Liver (tissue), 8 donors: ENCODE measurements at regions not wholly inside any gene's neighbourhood (a gene's known extent, or its start where the extent isn't known, plus 50 kb on each side); places are given as distances from the start of the nearest gene placed in this dataset.

Experiments used
- DNase-seq: peaks from one replicate; pipeline ENCODE4 v3.0.0-alpha.2; 2017; ENCODE audit warnings: low spot score
- H3K27ac ChIP-seq, 2 donors: one replicate each; pipeline ENCODE4 v1.7.0; 2013; ENCODE audit warnings: inconsistent platforms in 2 of 2, low read length in 2 of 2, control low read depth in 1 of 2, low read depth in 1 of 2, mild to moderate bottlenecking in 1 of 2
- H3K27me3 ChIP-seq, 4 donors: one replicate each; pipeline versions ENCODE4 v1.6.1 to v1.7.0; 2013; ENCODE audit warnings: low read length in 3 of 4, inconsistent platforms in 1 of 4, mild to moderate bottlenecking in 1 of 4, moderate library complexity in 1 of 4; ENCODE audit not compliant: control insufficient read depth in 4 of 4, insufficient read depth in 4 of 4
- H3K36me3 ChIP-seq, 4 donors: one replicate each; pipeline versions ENCODE4 v1.6.1 to v1.7.0; 2013; ENCODE audit warnings: low read length in 3 of 4, mild to moderate bottlenecking in 3 of 4, low read depth in 1 of 4, moderate library complexity in 1 of 4; ENCODE audit not compliant: control insufficient read depth in 4 of 4, insufficient read depth in 3 of 4
- H3K4me1 ChIP-seq, 4 donors: one replicate each; pipeline versions ENCODE4 v1.6.1 to v1.7.0; 2013; ENCODE audit warnings: low read length in 3 of 4, mild to moderate bottlenecking in 3 of 4, moderate library complexity in 1 of 4; ENCODE audit not compliant: control insufficient read depth in 4 of 4, insufficient read depth in 4 of 4
- H3K4me3 ChIP-seq, 3 donors: one replicate each; pipeline versions ENCODE4 v1.6.1 to v1.7.0; 2013; ENCODE audit warnings: low read length in 3 of 3, control low read depth in 1 of 3, low read depth in 1 of 3, mild to moderate bottlenecking in 1 of 3
- H3K9ac ChIP-seq, 2 donors: one replicate each; pipeline ENCODE4 v1.7.0; 2013; ENCODE audit warnings: low read length in 2 of 2, mild to moderate bottlenecking in 2 of 2, moderate library complexity in 2 of 2, control low read depth in 1 of 2, low read depth in 1 of 2
- H3K9me3 ChIP-seq, 4 donors: one replicate each; pipeline versions ENCODE4 v1.6.1 to v1.7.0; 2013; ENCODE audit warnings: low read length in 3 of 4; ENCODE audit not compliant: control insufficient read depth in 4 of 4
- CTCF ChIP-seq: fragments of 150-350 bp; IDR thresholded peaks from 2 replicates; pipeline ENCODE4 v1.5.1; 2017; ENCODE audit warnings: improper control_type of control experiment, low read depth, low read length; ENCODE audit not compliant: missing input control
- EGR1 ChIP-seq, 2 donors: IDR thresholded peaks; 2 replicates each; pipeline ENCODE4 v1.6.1; 2016 to 2018; ENCODE audit warnings: antibody characterized with exemption in 2 of 2, low read depth in 2 of 2
- FOXA1 ChIP-seq: IDR thresholded peaks from 2 replicates; pipeline ENCODE4 v1.6.1; 2016; ENCODE audit warnings: antibody characterized with exemption
- HNF4A ChIP-seq, 2 donors: conservative IDR thresholded peaks; 2 replicates each; pipeline ENCODE4 v1.6.1; 2016; ENCODE audit warnings: antibody characterized with exemption in 2 of 2, mild to moderate bottlenecking in 2 of 2
- JUND ChIP-seq, 2 donors: IDR thresholded peaks; 2 replicates each; pipeline ENCODE4 v1.6.1; 2016; ENCODE audit warnings: antibody characterized with exemption in 2 of 2
- NR2F2 ChIP-seq: IDR thresholded peaks from 2 replicates; pipeline ENCODE4 v1.6.1; 2016; ENCODE audit warnings: antibody characterized with exemption
- RAD21 ChIP-seq, 2 donors: IDR thresholded peaks; 2 replicates each; pipeline ENCODE4 v1.6.1; 2016; ENCODE audit warnings: antibody characterized with exemption in 2 of 2, mild to moderate bottlenecking in 2 of 2
- REST ChIP-seq: IDR thresholded peaks from 2 replicates; pipeline ENCODE4 v1.6.1; 2016; ENCODE audit warnings: antibody characterized with exemption, mild to moderate bottlenecking
- SP1 ChIP-seq: IDR thresholded peaks from 2 replicates; pipeline ENCODE4 v1.6.1; 2018; ENCODE audit warnings: antibody characterized with exemption, mild to moderate bottlenecking
- YY1 ChIP-seq: IDR thresholded peaks from 2 replicates; pipeline ENCODE4 v1.6.1; 2016; ENCODE audit warnings: antibody characterized with exemption, mild to moderate bottlenecking
- ZBTB33 ChIP-seq: IDR thresholded peaks from 2 replicates; pipeline ENCODE4 v1.6.1; 2016; ENCODE audit warnings: antibody characterized with exemption
- WGBS: extraction: QIAGEN DNeasy Blood & Tissue Kit; methylation state at CpG from one replicate; pipeline ENCODE4 v1.1.7; 2013; 5-methylcytosine and 5-hydroxymethylcytosine counted together
- donor health status: healthy.
- donor health status: healthy.
- donor health status: healthy.
- donor health status: healthy.
- donor health status: healthy.

GRCh38 chr7:36037121-36037662 lies 115.9 kb upstream of the EEPD1 start:
- Histone ChIP-seq H3K4me3 (no peak overlapping the region), H3K27ac (no peak overlapping the region), H3K9me3 (no peaks in the 10 kb centered on the region), H3K9ac (no peak overlapping the region), H3K36me3 (no peaks in the 10 kb centered on the region), H3K4me1 (peaks cover 0 to 3% (median 2%) of the 10 kb centered on the region in 4 donors), H3K27me3 (no peaks in the 10 kb centered on the region)
- DNase-seq: no peak
- TF ChIP-seq ZBTB33 (no peak), RAD21 (IDR thresholded peaks at IDR 0.05) (peak in 1 of 2 donors; percentile 17), FOXA1 (no peak), NR2F2 (peak; percentile 35), EGR1 (IDR thresholded peaks at IDR 0.05; ENCODE audit: low read depth in 2 of 2) (no peak), YY1 (no peak)
- WGBS: 46% methylated on average over 11 of the region's 11 CpGs

- no peaks in the 10 kb centered on the region for H3K9me3 ChIP-seq
- no peaks in the 10 kb centered on the region for H3K36me3 ChIP-seq
- no peak overlapping the region for H3K4me3 ChIP-seq
- WGBS: 93% methylated on average over 7 of the region's 7 CpGs
- no peak overlapping the region for H3K9ac ChIP-seq
- peaks cover 0 to 3% (median 2%) of the 10 kb centered on the region in 4 donors for H3K4me1 ChIP-seq
- H3K27ac ChIP-seq: no peak overlapping the region
- no peak for TF ChIP-seq HNF4A (conservative IDR thresholded peaks at IDR 0.05)
- TF ChIP-seq RAD21 (IDR thresholded peaks at IDR 0.05): no peak
- no peak for TF ChIP-seq YY1
- no peak for TF ChIP-seq ZBTB33
- no peak for TF ChIP-seq SP1
- no peak for TF ChIP-seq NR2F2
- no peak for TF ChIP-seq EGR1 (IDR thresholded peaks at IDR 0.05; ENCODE audit: low read depth in 2 of 2)
- no peak for TF ChIP-seq JUND (IDR thresholded peaks at IDR 0.05)
- no peaks in the 10 kb centered on the region for H3K27me3 ChIP-seq
- no peak for DNase-seq
These were observed 114.9 kb upstream of the EEPD1 start for GRCh38 chr7:36038063-36038721.

GRCh38 chr7:36039243-36039642 lies 113.8 kb upstream of the EEPD1 start:
- Histone ChIP-seq H3K9ac (no peak overlapping the region), H3K27ac (no peak overlapping the region), H3K4me3 (no peak overlapping the region), H3K9me3 (no peaks in the 10 kb centered on the region), H3K36me3 (no peaks in the 10 kb centered on the region), H3K4me1 (peaks cover 0 to 3% (median 2%) of the 10 kb centered on the region in 4 donors), H3K27me3 (no peaks in the 10 kb centered on the region)
- 85% methylated on average over 11 of the region's 11 CpGs for WGBS
- DNase-seq: no peak
- TF ChIP-seq CTCF (no peak), NR2F2 (no peak), JUND (IDR thresholded peaks at IDR 0.05) (no peak), REST (no peak)
